ENCODE measurements at regions not wholly inside any gene's neighbourhood (a gene's known extent, or its start where the extent isn't known, plus 50 kb on each side); places are given as distances from the start of the nearest gene placed in this dataset.

- TF ChIP-seq, protein P1, sequence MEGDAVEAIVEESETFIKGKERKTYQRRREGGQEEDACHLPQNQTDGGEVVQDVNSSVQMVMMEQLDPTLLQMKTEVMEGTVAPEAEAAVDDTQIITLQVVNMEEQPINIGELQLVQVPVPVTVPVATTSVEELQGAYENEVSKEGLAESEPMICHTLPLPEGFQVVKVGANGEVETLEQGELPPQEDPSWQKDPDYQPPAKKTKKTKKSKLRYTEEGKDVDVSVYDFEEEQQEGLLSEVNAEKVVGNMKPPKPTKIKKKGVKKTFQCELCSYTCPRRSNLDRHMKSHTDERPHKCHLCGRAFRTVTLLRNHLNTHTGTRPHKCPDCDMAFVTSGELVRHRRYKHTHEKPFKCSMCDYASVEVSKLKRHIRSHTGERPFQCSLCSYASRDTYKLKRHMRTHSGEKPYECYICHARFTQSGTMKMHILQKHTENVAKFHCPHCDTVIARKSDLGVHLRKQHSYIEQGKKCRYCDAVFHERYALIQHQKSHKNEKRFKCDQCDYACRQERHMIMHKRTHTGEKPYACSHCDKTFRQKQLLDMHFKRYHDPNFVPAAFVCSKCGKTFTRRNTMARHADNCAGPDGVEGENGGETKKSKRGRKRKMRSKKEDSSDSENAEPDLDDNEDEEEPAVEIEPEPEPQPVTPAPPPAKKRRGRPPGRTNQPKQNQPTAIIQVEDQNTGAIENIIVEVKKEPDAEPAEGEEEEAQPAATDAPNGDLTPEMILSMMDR (IDR thresholded peaks at IDR 0.05) = no peak
- TF ChIP-seq EP300 (IDR thresholded peaks at IDR 0.05; ENCODE audit: low read depth) (no peak), POLR2A (IDR thresholded peaks at IDR 0.05) (no peak)
These were observed 117.3 kb upstream of the MARK1 start for GRCh38 chr1:220410611-220411010.
